VCaP (cell line): ENCODE measurements at regions not wholly inside any gene's neighbourhood (a gene's known extent, or its start where the extent isn't known, plus 50 kb on each side); places are given as distances from the start of the nearest gene placed in this dataset.

ENCODE experiments used
- H3K27ac ChIP-seq: fragments of 450-650 bp; 2 replicates; pipeline ENCODE4 v1.5.1; 2017
- TF ChIP-seq, protein P1 (sequence below): fragments of 450-650 bp; conservative IDR thresholded peaks from 2 replicates; pipeline ENCODE4 v1.5.1; 2017; ENCODE audit warnings: mild to moderate bottlenecking, moderate library complexity

DNA sequence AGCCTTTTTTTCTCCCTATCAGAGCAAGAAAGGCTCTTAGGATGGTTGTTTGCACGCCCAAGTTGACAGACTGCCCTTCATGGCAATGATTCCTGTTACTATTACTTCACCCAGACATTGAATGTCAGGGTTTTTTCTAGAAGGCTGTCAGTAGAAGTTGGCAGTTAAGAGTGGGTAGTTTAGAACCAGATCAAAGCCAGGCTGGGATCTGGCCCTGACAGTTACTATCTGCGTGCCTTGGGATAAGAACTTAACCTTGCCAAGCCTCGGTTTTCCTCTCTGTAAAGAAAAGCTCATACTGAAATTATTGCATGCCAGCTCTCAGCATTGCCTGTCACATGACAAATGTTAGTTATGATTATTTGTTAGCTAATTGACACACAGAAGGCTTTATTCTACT is 58.7 kb upstream of the PPP2R5A start:
- TF ChIP-seq, protein P1, sequence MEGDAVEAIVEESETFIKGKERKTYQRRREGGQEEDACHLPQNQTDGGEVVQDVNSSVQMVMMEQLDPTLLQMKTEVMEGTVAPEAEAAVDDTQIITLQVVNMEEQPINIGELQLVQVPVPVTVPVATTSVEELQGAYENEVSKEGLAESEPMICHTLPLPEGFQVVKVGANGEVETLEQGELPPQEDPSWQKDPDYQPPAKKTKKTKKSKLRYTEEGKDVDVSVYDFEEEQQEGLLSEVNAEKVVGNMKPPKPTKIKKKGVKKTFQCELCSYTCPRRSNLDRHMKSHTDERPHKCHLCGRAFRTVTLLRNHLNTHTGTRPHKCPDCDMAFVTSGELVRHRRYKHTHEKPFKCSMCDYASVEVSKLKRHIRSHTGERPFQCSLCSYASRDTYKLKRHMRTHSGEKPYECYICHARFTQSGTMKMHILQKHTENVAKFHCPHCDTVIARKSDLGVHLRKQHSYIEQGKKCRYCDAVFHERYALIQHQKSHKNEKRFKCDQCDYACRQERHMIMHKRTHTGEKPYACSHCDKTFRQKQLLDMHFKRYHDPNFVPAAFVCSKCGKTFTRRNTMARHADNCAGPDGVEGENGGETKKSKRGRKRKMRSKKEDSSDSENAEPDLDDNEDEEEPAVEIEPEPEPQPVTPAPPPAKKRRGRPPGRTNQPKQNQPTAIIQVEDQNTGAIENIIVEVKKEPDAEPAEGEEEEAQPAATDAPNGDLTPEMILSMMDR, result no peak
- no peak overlapping the region for H3K27ac ChIP-seq

DNA sequence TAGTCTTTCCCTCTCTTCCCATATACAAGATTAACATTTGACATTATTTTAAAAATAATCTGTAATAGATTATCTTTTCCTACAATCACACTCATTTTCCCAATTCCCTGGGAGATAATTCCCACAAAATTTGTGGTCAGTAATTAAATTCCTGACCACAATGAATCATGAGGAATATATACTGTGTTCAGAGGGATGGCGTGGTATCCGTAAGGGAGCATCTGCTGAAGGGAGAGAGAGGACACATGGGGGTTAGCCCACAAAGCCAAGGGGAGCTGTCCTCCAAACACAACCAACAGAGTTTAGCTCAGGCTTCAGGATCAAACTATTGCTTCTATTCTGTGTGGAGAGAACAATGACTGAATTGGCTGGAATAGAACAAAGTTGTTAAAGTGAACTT is 57.1 kb upstream of the PPP2R5A start:
- TF ChIP-seq, protein P1, result no peak
- peak overlapping the region; percentile 52; the same call in 1 of the 2 replicates for H3K27ac ChIP-seq

DNA sequence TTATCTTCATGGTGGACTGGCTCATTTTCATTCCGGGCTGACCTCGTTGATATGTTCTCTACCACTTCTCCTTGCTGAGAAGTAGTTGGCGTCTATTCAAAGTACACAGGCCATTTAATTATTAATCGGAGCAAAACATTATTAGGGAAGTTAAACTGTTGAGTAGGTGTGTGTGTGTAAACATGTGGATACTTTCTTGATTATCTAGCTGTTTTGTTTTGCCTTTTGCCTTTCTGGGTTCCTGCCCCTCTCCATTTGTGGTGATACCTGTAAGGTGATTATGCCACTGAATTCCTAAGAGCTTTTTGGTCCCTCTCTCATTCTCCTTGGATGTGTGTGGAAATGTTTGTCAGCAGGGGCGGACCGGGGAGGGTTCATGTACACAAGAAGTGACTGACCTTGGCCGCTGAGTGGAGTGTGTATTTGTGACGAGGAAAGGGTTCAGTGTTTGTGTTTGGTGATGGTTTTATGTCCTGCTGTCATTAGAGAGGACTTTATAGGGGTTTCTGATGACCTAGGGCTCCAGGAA is 56.6 kb upstream of the PPP2R5A start:
- TF ChIP-seq, protein P1, result no peak
- H3K27ac ChIP-seq, result peak overlapping the region; percentile 52

DNA sequence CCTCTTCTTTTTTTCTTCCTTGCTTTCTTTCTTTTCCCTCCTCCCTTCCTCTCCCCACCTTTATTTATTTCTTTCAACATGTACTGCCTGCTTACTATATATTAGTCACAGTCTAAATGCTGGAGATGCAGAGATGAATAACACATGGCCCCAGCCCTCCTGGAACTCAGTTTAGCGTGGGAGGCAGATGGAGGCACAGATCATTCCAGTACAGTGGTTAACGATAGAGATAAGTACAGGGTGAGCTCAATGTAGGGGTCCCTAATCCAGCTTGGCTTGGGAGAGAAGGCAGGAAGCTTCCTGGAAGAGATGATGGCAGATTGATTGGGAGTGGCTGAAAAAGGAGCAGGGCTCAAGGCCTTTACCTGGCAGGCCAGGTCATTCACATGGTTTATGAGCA is 55.6 kb upstream of the PPP2R5A start:
- H3K27ac ChIP-seq, result peak overlapping the region; percentile 52
- TF ChIP-seq, protein P1, result no peak

DNA sequence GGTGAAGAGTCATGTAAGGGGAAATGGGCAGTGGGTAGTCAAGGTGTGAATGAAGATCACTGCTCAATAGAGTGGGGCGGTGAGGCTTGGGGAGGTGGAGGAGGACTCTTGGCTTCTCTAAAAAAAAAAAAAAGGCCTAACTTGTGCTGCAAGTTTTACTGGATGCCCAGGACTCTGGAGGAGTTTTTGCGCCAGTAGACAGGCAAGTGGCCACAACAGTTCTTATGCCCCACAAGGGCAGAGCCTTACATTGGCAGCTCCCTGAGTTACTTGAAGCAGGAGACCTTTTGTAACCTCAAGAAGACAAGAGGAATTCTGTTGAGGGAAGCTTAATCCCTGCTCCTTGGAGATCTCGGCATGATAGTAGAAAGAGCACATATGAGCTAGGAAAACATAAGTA is 54.9 kb upstream of the PPP2R5A start:
- TF ChIP-seq, protein P1, result no peak
- no peak overlapping the region for H3K27ac ChIP-seq

DNA sequence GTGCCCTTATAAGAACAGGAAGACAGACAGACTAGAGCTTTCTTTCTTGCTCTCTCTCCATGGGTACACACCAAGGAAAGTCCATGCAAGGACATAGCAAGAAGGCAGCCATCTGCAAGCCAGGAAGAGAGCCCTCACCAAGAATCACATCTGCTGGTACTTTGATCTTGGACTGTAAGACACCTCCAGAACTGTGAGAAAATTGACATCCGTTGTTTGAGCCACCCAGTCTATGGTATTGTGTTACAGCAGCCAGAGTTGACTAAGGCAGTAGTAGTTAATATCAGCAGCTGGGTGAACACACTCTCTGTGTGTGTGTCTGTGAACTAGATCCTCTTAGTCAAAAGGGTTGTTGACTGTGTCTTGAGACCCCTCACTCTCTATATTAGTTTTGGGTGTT is 53.8 kb upstream of the PPP2R5A start:
- H3K27ac ChIP-seq, result no peak overlapping the region
- TF ChIP-seq, protein P1, result no peak

DNA sequence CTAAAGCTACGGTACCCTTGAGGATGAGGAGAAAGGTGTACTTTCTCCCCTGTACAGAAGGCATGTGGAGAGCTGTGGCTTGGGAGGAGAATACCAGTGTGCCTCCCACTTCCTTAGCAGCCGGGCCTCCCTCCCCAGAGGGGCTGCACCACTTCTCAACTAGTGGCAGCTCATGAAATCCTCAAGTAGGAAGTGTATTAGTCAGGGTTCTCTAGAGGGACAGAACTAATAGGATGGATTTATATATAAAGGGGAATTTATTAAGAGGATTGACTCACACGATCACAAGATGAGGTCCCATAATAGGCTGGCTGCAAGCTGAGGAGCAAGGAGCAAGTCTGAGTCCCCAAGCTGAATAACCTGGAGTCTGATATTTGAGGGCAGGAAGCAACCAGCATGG is 53.1 kb upstream of the PPP2R5A start:
- TF ChIP-seq, protein P1, result no peak
- no peak overlapping the region for H3K27ac ChIP-seq

DNA sequence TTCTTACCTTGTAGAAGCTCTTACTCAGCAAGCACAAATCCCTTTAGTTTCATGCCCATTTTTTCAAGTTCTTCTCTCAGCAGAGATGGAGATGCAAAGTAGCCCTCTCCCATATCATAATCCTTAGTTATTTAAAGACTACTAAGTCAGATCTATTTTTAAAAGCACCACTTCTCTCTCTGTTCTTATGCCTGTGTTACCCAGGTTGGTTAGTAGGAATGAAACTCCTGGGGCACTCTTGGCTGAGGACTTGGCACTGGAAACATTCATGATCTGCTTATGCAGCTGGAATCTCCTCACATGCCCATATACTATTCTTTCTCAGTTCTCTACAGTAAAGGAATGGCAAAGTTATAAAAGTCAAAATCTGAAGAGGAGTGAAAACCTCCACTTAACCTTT is 51.9 kb upstream of the PPP2R5A start:
- TF ChIP-seq, protein P1, result no peak

More for the DNA sequence above, 51.9 kb upstream of the PPP2R5A start:
- no peak overlapping the region for H3K27ac ChIP-seq
